Stimulated activated CD8-positive, alpha-beta memory T cell treated with anti-CD3 and anti-CD28 coated beads, Interleukin-4, amount 100 ng/mL, for 1 hour (primary cell): ENCODE measurements at regions not wholly inside any gene's neighbourhood (a gene's known extent, or its start where the extent isn't known, plus 50 kb on each side); places are given as distances from the start of the nearest gene placed in this dataset.

Experiments
- DNase-seq, 2 donors: peaks; one replicate each; pipeline ENCODE4 v3.0.0-alpha.2; 2020; ENCODE audit warnings: low read depth in 2 of 2, low spot score in 1 of 2

GRCh38 chr13:26456650-26457049 is 100.8 kb upstream of the WASF3 start:
- DNase-seq: no peak

DNA sequence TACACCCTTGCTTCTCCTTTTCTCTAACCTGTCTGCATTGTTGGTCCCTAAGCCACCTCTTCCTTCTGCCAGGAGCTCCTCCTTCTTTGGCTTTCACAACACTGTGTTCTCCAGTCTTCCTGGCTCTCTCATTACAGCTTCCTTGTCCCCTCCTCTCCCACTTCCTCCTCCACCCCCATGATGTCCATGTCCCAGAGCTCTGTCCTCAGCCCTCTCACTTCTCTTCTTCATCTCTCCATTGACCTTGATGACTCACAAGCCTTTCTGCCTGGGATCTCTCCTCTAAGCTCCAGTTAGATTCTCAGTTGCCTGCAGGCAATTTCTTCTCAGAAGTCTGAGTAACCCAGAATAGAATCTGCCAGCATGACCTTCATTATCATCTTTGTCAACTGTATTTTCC is 100.3 kb upstream of the WASF3 start:
- DNase-seq: no peak

GRCh38 chr13:26458196-26458749 is 99.2 kb upstream of the WASF3 start:
- no peak for DNase-seq

GRCh38 chr13:26459276-26460131 is 98.0 kb upstream of the WASF3 start:
- DNase-seq: no peak

DNA sequence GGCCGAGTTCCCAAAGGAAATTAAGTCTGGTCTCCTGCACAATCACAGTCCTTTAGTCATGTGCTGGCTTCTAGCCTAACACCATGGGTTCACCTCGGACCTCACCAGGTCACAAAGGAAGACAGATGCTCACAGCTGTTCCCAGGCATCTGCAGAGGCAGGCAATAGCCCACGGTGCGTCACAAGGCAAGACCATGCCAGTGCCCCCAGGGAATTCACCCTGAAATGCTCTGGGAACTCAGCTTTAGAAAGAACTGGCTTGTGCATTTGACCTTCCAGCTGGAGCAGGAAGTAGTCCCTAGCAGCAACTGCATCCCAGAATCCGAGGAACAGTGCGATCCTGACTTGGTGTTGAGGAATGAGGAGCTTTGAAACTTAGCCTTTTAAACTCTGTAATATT is 96.8 kb upstream of the WASF3 start:
- no peak for DNase-seq

DNA sequence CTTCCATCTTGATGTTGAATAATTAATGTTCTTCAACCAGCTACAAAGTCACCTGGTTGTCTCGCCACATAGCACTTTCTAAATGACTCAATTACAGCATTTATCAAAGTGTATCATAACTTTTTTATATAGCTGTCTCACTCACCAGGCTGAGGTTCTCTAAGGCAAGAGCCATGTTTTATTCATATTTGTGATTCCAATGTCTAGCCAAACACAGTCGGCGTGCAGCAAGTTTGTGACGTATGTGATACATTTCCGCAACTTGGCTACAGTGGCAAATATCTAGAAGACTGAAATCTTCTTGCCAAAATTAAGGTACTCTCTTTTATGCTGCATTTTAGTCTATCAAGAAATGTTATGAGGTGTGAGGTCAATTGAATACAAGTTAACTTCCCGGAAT is 94.2 kb upstream of the WASF3 start:
- no peak for DNase-seq

GRCh38 chr13:26463848-26464247 is 93.6 kb upstream of the WASF3 start:
- no peak for DNase-seq

GRCh38 chr13:26465514-26465913 is 92.0 kb upstream of the WASF3 start:
- no peak for DNase-seq

GRCh38 chr13:26465954-26466353 is 91.5 kb upstream of the WASF3 start:
- no peak for DNase-seq

- no peak for DNase-seq
Observed at GRCh38 chr13:26468265-26468801, 89.2 kb upstream of the WASF3 start.

DNA sequence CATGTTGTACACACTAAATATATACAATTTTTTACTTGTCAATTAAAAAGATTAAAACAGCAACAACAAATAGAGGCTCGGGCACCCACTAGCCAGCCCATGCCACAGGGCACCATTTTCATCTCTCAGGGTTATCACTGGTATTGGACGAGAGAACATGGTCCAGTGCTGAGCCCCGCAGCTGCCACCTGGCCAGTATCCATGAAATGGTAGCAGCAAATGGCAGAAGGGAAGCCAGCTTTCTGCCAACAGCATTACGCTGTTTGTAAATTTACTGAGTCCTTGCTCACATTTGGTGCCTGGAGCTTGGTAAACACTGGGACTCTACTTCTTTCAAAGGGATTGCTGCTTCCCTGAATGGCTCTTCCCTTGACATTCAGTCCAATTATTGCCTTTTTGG is 87.9 kb upstream of the WASF3 start:
- DNase-seq: no peak

DNA sequence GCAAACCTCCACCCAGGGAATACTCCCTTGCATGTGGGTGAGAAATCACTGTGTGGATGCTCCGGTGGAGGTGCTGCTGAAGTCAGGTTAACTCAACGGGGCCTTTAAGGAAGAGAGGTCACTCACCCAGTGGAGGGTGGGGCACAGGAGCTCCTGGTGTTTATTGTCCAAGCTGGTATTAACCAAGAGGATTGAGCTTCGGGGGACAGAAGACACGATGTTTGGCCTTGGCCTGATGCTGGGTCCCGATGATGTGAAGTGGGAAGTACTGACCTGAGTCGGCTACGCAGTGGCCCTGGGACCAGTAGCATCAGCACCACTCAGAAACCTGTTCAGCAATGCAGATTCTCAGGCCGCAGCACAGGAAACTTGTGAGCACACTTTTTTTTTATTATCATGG is 85.7 kb upstream of the WASF3 start:
- DNase-seq: no peak

DNA sequence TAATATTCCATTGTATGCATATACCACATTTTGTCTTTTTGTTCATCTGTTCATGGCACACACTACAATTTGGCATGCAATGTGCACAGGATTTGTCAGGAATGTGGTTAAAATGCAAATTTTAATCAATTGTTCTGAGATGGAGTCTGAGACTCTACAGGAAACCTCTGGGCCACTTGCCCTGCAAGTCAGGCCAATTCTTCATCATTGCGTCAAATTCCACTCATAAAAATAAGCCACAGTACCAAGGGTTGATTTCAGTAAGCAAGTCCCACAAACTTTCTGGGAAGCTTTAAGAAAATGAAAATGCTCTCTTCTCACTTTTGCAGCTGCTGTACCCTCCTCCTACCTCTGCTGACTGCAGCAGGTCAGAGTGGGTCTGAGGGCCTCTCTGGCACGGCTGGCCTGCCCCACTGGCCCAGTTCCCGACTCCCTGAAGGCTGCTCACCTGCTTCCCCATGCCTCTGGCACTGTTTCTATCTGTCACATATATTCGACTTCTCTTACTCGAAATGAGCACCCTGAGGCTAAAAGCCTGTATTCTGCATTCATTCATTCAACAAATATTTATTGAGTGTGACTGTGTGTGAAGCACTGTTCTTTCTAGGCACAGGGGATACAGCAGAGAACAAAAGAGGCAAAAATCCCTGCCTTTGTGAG is 83.8 kb upstream of the WASF3 start:
- DNase-seq: no peak

GRCh38 chr13:26474286-26474685 is 83.2 kb upstream of the WASF3 start:
- DNase-seq: no peak

- no peak for DNase-seq
Observed at GRCh38 chr13:26475176-26476110, 82.0 kb upstream of the WASF3 start.

- DNase-seq: no peak
Observed at GRCh38 chr13:26476111-26476781, 81.2 kb upstream of the WASF3 start.

- no peak for DNase-seq
Observed at GRCh38 chr13:26476782-26477142, 80.7 kb upstream of the WASF3 start.

DNA sequence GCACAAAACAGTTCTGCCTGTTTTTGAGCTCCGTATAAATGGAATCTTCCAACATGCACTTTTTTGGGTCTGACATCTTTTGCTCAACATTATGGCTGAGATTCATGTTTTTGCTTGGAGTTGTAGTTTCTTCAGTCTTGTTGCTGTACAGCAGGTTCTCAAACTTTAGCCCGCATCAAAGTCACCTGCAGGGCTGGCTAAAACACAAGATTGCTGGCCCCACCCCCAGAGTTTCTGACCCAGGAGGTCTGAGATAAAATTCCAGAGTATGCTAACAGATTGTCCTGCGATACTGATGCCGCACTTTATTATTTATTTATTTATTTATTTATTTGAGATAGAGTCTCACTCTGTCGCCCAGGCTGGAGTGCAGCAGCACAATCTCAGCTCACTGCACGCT is 79.8 kb upstream of the WASF3 start:
- DNase-seq: no peak

- DNase-seq: no peak
Observed at GRCh38 chr13:26480246-26480855, 77.1 kb upstream of the WASF3 start.
